ENCODE measurements at regions not wholly inside any gene's neighbourhood (a gene's known extent, or its start where the extent isn't known, plus 50 kb on each side); places are given as distances from the start of the nearest gene placed in this dataset.

DNA sequence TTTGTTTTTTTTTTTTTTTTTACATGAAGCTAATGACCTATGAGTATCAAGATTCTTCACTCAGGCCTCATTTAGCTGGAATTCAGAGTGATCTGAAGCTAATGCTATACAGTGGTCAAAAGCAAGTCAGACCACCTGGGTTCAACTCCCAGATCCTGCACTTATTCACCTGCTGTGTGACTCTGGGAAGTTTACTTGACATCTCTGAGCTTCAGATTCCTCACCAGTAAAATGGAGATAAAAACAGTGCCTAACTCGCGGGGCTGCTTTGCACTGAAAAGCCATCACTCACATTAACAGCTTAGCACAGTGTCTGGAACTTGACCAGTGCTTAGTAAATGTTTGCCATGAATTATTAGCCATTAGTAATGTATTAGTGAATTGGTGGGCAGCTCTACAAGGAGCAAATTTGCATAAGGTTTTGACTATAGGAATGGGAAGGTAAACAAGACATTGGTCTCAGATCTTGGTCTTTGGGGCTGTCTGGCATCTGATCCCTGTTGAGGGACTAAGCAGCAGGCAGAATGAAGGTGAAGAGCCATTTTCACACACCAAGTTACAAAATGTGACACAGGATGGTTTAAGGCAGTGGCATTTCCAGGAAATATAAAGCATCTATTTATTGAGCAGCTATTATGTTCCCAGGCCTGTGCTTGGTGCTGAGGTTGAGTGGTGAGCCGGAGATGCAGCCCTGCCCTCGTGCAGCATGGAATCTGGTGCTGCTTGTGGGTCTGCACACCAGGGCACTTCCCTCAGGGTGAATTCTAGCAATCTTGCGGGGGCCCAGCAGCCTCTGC, 291.3 kb downstream of the RRAGC start (continued):
- TF ChIP-seq GRHL2 (CRISPR knock-in tag; IDR thresholded peaks at IDR 0.05; ENCODE audit: insufficient replicate concordance, severe bottlenecking) (no peak), ETV6 (CRISPR knock-in tag; IDR thresholded peaks at IDR 0.05) (no peak), TP53 (CRISPR knock-in tag; IDR thresholded peaks at IDR 0.05) (no peak), NR2C2 (CRISPR knock-in tag; IDR thresholded peaks at IDR 0.05) (no peak)
- TF ChIP-seq, protein P1, sequence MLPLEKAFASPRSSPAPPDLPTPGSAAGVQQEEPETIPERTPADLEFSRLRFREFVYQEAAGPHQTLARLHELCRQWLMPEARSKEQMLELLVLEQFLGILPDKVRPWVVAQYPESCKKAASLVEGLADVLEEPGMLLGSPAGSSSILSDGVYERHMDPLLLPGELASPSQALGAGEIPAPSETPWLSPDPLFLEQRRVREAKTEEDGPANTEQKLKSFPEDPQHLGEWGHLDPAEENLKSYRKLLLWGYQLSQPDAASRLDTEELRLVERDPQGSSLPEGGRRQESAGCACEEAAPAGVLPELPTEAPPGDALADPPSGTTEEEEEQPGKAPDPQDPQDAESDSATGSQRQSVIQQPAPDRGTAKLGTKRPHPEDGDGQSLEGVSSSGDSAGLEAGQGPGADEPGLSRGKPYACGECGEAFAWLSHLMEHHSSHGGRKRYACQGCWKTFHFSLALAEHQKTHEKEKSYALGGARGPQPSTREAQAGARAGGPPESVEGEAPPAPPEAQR (CRISPR knock-in tag; IDR thresholded peaks at IDR 0.05): no peak
- TF ChIP-seq, protein P2, sequence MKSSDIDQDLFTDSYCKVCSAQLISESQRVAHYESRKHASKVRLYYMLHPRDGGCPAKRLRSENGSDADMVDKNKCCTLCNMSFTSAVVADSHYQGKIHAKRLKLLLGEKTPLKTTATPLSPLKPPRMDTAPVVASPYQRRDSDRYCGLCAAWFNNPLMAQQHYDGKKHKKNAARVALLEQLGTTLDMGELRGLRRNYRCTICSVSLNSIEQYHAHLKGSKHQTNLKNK (CRISPR knock-in tag; IDR thresholded peaks at IDR 0.05): no peak

DNA sequence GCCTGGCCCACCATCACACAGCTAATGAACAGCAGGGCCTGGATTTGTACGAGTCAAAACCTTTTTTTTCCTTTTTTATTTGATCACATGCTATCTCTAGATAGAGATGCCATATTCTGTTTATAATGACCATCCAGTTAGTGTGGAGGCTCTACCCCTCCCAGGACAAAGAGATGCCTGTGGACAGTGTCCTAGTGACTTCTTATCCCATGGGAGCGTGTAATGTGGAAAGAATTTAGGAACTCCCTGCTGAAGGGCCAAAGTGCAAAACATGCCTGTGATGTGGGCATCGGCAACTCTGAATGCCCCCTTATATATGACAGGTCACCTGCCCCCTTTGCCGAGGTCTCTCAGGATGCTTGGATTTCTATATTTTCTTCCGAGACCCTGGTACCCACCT, 292.2 kb downstream of the RRAGC start:
- Mint-ChIP-seq H3K27me3 (ENCODE audit: low read depth) (peaks cover 5% of the 10 kb centered on the region; the same call in 1 of the 2 replicates), H3K36me3 (no peaks in the 10 kb centered on the region), H3K27ac (no peak overlapping the region), H3K9me3 (no peaks in the 10 kb centered on the region), H3K4me1 (peaks cover 5% of the 10 kb centered on the region), H3K4me3 (no peak overlapping the region)
- ChIA-PET POLR2A (no interaction called here), CTCF (interaction anchor here (1.0 kb wide), 1 partner anchor 19 kb away, joined by 3 read pairs; no protein-coding TSS in a partner anchor)
- no peak for DNase-seq (ENCODE audit: low spot score)
- TF ChIP-seq, protein P3, sequence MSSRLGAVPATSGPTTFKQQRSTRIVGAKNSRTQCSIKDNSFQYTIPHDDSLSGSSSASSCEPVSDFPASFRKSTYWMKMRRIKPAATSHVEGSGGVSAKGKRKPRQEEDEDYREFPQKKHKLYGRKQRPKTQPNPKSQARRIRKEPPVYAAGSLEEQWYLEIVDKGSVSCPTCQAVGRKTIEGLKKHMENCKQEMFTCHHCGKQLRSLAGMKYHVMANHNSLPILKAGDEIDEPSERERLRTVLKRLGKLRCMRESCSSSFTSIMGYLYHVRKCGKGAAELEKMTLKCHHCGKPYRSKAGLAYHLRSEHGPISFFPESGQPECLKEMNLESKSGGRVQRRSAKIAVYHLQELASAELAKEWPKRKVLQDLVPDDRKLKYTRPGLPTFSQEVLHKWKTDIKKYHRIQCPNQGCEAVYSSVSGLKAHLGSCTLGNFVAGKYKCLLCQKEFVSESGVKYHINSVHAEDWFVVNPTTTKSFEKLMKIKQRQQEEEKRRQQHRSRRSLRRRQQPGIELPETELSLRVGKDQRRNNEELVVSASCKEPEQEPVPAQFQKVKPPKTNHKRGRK (CRISPR knock-in tag; IDR thresholded peaks at IDR 0.05; ENCODE audit: borderline replicate concordance): no peak
- no peak for TF ChIP-seq CREB1 (CRISPR knock-in tag; IDR thresholded peaks at IDR 0.05)
- TF ChIP-seq, protein P4, sequence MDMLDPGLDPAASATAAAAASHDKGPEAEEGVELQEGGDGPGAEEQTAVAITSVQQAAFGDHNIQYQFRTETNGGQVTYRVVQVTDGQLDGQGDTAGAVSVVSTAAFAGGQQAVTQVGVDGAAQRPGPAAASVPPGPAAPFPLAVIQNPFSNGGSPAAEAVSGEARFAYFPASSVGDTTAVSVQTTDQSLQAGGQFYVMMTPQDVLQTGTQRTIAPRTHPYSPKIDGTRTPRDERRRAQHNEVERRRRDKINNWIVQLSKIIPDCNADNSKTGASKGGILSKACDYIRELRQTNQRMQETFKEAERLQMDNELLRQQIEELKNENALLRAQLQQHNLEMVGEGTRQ (CRISPR knock-in tag; IDR thresholded peaks at IDR 0.05): no peak
- TF ChIP-seq, protein P5, sequence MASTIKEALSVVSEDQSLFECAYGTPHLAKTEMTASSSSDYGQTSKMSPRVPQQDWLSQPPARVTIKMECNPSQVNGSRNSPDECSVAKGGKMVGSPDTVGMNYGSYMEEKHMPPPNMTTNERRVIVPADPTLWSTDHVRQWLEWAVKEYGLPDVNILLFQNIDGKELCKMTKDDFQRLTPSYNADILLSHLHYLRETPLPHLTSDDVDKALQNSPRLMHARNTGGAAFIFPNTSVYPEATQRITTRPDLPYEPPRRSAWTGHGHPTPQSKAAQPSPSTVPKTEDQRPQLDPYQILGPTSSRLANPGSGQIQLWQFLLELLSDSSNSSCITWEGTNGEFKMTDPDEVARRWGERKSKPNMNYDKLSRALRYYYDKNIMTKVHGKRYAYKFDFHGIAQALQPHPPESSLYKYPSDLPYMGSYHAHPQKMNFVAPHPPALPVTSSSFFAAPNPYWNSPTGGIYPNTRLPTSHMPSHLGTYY (CRISPR knock-in tag; IDR thresholded peaks at IDR 0.05): no peak
- TF ChIP-seq SMAD4 (CRISPR knock-in tag; IDR thresholded peaks at IDR 0.05): no peak
- ATAC-seq: no peak

DNA sequence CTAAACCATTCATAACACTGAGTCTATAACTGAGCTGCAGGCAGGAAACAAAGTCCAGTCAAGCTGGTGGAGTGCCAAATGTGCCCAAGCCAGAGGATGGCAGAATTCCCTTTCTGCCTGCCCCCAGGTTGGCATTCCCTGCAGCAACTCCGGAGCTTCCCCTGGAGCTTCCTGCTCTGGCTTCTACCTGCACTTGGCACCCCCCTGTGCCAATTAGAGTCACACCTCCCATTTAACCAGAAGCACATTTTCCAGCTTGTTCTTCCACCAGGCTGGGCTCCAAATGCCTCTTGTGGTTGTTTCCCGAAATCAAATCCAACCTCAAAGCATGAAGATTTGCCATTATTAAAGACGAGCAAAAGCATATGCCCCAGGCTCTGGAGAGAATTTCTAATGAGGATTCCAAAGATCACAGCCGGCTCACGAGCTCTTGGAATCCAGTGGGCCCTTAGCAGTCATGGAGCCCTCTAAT, 294.5 kb downstream of the RRAGC start:
- ATAC-seq (no peak), DNase-seq (ENCODE audit: low spot score) (no peak)
- Mint-ChIP-seq H3K27ac (no peak overlapping the region), H3K9me3 (no peaks in the 10 kb centered on the region), H3K36me3 (no peaks in the 10 kb centered on the region), H3K27me3 (ENCODE audit: low read depth) (peaks cover 5% of the 10 kb centered on the region; the same call in 1 of the 2 replicates), H3K4me3 (no peak overlapping the region), H3K4me1 (peaks cover 11% of the 10 kb centered on the region)
- ChIA-PET POLR2A (no interaction called here), CTCF (interaction anchor here (1.0 to 1.9 kb wide), 6 partner anchors 9 to 75 kb away, joined by 3 to 5 read pairs (median 4); no protein-coding TSS in a partner anchor)
- TF ChIP-seq TCF7 (CRISPR knock-in tag; IDR thresholded peaks at IDR 0.05; ENCODE audit: low read depth) (no peak), FOXK1 (CRISPR knock-in tag; IDR thresholded peaks at IDR 0.05) (no peak), ZNF138 (CRISPR knock-in tag; conservative IDR thresholded peaks at IDR 0.05) (no peak), GABPB1 (CRISPR knock-in tag; IDR thresholded peaks at IDR 0.05) (no peak), JUN (CRISPR knock-in tag; IDR thresholded peaks at IDR 0.05) (no peak), ETV6 (CRISPR knock-in tag; IDR thresholded peaks at IDR 0.05) (no peak), ZNF416 (CRISPR knock-in tag; IDR thresholded peaks at IDR 0.05) (no peak), ZNF671 (CRISPR knock-in tag; IDR thresholded peaks at IDR 0.05) (no peak), MYBL2 (CRISPR knock-in tag; IDR thresholded peaks at IDR 0.05) (no peak), KAT7 (CRISPR knock-in tag; IDR thresholded peaks at IDR 0.05; ENCODE audit: borderline replicate concordance) (no peak), ZNF232 (CRISPR knock-in tag; IDR thresholded peaks at IDR 0.05) (no peak)
- TF ChIP-seq, protein P3 (CRISPR knock-in tag; IDR thresholded peaks at IDR 0.05; ENCODE audit: borderline replicate concordance): no peak
- TF ChIP-seq, protein P6, sequence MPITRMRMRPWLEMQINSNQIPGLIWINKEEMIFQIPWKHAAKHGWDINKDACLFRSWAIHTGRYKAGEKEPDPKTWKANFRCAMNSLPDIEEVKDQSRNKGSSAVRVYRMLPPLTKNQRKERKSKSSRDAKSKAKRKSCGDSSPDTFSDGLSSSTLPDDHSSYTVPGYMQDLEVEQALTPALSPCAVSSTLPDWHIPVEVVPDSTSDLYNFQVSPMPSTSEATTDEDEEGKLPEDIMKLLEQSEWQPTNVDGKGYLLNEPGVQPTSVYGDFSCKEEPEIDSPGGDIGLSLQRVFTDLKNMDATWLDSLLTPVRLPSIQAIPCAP (CRISPR knock-in tag; IDR thresholded peaks at IDR 0.05): no peak
- TF ChIP-seq, protein P7, sequence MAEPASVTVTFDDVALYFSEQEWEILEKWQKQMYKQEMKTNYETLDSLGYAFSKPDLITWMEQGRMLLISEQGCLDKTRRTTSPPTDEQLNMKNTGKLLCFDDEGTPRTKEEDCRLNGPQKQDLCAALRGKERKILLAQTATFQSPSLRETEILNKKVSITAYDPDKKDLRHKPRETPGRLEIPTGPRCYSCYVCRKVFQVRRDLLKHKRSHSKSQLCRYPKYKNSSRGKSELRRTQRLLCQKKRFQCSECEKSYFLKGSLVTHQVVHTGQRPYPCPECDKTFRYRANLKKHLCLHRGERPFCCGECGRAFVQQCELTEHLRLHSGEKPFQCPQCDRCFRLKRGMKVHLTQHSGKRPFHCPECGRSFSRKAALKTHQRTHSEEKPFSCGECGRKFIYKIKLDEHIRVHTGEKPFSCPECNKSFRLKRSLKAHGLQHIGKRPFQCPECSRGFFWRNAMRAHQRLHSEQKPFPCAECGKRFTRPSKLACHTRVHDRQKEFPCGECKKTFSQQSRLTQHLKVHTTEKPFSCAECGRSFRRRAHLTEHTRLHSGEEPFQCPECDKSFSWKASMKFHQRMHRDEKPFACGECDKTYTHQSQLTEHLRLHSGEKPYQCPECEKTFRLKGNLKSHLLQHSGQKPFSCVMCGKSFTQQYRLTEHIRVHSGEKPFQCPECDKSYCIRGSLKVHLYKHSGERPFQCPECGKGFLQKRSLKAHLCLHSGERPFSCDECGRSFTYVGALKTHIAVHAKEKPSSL (CRISPR knock-in tag; conservative IDR thresholded peaks at IDR 0.05): no peak

Data from WTC11 (cell line).